NCI-H146 treated with DMSO at 0.1 percent for 48 hours (cell line): ENCODE measurements at regions not wholly inside any gene's neighbourhood (a gene's known extent, or its start where the extent isn't known, plus 50 kb on each side); places are given as distances from the start of the nearest gene placed in this dataset.
"Not testable (repeated sequence)": the region's sequence is repeated elsewhere in the genome, so short reads cannot be mapped to it uniquely, and the experiment has no call there.

ENCODE experiments used
- DNase-seq: peaks from one replicate; lab custom pipeline; 2025; ENCODE audit not compliant: unreplicated experiment; lab: John Stamatoyannopoulos, UW

DNA sequence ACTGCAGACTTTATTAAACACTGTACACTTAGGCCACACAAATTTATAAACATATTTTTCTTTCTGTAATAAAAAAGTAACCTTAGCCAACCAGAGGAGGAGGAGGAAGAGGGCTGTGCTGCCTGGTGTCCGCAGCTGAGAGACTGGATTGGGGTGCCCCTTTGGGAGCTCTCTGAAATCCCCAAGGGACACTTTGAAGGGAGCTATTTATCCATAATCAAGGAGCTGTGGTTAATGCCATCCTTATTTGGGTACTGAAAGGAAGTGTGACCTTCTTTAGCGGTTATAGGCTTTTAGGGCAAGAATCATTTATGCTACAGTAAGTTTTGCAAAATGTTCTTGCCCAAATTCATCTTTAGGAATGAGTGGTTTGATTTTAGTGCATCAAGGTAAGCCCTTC lies 125.8 kb downstream of the RASSF10 start:
- DNase-seq = no peak

DNA sequence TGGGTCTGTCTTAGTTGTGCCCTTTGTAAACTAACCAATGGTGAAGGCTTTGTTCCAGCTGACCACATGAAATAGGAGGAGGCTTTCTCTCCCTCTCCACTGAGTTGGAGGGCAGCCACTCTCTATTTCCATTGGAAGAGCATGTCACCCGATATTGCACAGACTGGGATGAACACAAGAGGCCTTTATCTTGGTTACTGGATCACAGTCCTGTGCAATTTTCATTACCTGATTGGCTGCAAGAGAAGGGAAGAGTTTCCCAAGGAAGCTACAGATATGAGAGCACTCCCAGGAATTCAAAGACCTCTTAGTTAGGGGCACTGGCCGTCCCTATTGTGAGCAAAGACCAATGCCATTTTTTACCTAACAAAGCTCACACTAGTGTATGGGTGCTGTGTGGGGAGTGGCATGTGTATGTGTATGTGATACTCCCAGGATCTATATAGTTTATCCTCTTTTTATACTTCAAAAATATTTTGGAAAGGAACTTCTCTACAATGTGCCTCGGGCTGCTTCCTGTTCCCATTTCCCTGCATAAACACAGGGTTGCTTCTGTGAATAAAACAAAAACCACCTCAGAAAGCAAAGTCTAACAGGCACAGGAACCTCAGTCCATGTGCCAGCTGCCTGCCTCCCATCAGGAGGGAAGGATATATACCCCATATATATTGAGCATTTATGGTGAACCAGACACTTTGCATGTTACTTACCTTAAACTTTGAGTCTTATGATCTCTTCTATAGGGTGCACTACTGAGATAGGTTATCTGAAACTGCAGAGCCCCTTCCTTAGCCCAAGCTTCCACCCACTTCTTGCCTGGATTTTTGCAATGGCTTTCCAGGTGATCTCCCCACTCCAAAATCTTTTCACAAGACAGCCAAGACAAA lies 126.5 kb downstream of the RASSF10 start:
- DNase-seq = peak; percentile 43

DNA sequence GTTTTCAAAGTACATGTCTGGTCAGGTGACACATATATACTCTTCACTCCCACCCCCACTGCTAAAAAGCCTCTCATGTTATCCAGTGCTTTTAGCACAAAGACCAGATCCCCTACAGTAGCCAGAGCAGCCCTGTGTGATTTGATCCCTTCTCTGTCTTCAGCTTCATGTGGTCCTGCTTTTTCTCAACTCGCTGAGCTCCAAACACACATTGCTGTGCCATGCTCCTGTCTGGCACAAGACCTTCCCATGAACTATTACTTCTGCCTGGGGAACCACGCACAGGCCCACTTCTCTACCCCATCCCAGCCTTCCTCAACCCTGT lies 127.1 kb downstream of the RASSF10 start:
- no peak for DNase-seq

DNA sequence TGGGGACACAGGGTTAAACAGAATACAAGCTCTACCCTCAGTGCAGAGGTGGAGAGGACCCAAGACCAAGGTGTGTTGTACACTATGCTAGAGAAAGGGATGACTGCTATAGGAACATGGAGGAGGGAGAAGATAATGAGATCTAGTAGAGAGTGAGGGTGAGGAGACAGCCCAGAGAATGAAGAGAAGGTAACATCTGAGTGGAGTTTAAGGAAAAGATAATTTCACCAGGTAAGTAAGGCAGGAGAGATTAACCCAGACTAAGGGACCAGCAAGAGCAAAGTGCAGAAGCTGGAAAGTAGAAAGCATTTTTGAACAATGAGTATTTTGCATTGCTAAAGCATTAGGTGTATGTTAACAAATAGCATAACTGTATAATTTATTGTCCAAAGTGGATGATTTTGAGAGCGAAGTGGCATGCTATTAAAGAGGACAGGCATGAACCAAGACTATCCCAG lies 128.8 kb downstream of the RASSF10 start:
- no peak for DNase-seq

DNA sequence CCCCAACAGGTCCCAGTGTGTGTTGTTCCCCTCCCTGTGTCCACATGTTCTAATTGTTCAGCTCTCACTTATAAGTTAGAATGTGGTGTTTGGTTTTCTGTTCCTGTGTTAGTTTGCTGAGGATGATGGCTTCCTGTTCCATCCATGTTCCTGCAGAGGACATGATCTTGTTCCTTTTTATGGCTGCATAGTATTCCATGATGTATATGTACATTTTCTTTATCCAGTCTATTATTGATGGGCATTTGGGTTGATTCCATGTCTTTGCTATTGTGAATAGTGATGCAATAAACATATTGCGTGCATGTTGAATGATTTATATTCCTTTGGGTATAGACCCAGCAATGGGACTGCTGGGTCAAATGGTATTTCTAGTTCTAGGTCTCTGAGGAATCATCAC lies 130.0 kb downstream of the RASSF10 start:
- DNase-seq = not testable (repeated sequence)

DNA sequence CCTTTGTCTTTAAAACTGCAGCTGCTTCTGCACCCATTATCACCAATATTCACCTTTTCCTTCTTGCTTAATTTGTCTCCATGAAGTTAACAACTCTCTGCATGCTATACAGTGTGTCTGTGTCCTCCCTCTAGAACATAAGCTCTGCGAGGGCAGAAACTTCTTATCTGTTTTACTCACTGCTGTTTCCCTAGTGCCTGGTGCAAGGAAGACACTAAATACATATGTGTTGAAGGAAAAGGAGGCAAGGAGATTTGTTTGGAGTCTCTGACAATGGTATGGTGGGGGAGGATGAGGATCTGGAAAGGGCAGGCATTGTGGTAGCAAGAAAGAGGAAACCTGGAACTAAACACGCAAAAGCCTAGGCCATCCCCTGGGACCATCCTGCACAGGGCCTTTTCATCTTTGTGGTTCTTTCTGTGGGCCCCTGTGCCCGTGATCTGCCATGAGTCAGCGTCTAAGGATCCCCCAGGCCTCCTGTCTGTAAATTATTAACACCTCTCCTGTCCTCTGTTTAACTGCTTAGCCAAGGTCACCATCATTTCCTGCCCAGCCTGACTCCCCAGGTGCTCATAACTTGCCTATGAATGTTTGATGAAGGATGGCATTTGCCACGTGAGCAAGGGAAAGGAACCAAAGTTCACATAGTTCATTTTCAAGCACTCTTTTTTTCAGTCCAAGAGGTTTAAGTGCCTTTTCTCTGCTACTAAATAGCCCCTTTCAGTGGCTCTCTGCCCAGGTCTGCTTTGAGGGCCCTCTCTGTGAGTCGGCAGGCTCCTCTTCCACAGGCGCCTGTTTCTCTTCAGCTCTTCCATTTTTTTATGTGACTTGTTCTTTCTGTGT lies 131.1 kb downstream of the RASSF10 start:
- no peak for DNase-seq

DNA sequence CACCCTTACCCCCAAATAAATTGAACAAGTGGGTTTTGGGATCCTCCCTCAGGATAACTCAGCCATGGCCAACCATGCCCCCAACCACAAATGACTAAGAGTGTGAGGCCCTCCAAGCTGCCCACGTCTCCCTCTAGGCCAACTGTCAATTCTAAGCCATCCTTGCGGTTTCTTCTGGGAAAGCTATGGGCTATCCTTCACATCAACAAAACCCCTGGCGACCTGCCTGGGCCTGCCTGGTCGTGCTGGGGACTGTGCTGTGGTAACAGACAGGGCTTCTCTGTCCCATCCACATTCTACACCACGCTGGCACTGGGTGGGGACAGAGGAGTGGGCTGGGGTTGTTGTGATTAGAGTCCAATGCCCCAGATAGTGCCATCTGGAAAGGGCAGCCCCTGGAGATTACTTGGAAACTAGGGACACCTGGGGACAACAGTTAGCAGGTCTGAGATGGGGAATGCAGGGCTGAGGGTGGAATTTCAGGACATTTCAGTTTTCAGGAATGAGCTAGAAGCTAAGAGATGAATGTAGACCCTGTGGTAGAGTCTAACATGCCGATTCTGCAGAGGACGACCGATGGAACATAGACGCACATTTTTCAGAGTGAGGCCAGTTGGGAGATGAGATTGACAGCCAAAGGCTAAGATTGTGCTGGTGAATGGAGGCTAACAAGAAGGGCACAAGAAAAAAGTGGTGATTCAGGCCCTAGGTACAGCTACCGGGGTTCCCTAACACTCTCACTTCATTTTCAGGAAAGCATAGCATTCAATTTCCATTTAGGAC lies 131.9 kb downstream of the RASSF10 start:
- DNase-seq = no peak

DNA sequence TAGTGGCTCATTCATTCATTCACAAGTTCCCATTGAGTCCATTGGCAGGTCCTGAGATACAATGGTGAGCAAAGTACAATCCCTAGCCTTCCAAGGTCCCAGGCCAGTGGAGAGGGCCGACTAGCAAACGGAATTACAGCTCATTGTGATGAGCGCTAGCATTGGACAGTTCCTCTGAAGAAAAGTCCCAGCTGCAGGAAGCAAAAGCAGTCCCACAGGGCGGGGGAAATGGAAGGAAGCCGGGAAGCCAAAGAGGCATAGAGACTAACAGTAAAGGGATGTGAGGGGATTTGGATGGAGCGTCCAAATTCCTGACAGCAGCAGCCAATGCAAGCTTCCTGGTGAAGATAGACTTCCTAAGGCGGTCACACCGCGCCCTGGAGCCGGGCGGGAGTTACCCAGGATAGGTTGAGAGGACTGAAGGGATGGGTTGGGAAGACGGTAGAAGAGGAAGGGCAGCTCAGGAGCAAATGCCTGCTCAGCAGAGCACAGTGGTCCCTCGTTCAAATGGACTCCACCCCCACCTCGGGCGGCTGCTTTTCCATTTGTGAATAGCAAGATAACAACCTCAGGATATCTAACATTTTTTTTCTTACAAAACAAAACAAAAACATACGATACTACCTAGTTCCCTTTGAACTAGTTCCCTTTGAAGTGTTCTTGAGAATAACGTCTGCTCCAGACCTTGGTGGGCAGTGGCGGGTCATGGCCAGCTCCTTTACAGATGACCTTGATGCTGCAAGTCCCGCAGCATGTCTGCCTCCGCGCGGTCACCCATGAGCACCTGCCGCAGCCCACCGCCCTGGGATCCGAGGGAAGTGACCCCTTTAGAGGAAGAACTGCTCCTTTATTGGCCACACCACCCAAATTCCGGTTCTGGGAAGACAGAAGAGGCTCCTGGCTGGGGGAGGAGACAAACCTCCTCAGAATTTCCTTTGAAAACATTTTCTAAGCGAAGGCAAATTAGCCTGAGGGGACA lies 132.9 kb downstream of the RASSF10 start:
- DNase-seq = no peak

DNA sequence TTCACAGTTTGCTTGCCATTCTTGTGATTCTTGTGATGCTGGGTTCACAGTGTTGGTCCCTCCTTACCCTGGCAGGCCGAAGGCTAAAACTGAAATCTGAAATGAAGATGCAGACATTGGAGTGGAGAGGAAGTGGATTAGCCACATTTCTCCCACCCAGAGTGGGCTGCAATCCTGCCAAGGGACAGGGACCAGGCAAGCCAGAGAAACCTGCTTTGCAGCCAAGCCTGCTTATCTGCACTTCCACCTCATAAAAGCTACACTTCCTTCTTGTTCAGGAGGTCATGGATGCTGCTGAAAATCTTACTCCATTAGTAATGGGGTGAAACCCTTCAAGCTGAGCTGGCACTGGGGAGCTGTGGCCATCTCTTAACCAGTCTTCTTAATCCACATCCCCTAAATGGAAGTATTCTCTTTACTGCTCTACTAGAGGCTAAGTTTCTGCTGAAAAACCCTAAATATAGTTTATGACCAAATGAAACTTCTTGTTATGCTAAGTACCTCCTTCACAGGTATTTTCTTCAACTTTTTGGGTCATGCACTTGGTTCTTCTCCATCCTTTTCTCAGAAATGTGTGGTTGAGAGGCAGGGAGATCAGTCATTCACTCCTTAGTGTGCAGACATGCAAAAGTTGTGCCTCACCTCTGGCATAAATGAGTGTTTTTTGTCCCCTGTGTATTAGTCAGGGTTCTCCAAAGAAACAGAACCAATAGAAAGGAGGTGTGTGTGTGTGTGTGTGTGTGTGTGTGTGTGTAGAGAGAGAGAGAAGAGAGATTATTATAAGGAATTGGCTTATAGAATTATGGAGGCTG lies 133.9 kb upstream of the BMAL1 start:
- DNase-seq = no peak

DNA sequence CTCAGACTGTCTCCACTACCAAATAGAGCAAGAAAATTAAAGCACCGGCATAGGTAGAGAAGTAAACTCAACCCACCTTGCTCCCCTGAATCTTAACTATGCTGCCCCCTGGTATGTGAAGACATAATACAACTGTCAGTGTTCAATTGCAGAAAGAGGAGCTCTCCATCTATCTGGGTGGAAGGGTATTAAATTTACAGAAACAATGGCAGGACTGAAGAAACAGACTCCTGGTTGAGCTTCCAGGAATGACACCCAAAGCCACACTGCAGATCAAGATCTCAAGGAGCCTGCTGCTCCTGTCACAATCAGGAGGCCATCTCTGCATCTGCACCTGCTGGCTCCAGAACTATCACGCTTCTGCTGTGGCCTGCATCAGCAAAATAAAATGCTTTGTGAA lies 132.1 kb upstream of the BMAL1 start:
- no peak for DNase-seq

DNA sequence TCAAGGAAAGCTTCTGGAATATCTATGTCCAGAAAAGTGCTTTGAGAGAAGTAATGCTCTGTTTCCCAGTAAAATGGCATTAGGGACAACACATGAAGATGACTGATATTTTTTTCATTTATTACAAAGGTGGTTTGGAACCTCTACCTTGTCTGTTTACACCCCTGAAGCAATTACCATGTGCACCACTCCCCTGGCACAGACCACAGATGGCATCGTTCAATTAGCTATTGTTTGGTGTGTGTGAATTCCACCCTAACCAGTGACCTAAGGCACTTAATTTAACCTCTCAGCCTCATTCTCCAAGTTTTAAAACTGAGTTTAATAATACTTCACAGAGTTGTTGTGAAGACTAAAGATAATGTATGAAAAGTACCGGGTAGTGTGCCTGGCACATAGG lies 127.6 kb upstream of the BMAL1 start:
- DNase-seq = no peak

DNA sequence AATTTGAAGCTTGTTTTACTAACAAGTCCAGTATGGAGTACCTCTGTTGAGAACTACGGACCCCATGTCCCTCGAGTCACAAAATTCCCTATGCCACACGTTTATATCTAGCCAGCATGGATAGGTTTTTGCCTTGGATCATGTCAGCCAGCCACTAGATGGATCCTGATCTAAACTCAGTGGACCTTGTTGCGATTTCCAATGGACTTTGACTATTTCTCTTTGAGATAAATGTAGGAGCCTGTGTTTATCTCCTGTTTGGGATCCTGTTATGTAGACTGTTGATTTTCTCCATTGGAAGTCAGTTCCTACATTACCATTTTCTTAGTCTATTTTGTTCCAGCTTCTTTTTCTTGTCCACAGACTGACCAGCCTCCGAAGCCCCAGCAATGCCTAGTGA lies 127.1 kb upstream of the BMAL1 start:
- no peak for DNase-seq

DNA sequence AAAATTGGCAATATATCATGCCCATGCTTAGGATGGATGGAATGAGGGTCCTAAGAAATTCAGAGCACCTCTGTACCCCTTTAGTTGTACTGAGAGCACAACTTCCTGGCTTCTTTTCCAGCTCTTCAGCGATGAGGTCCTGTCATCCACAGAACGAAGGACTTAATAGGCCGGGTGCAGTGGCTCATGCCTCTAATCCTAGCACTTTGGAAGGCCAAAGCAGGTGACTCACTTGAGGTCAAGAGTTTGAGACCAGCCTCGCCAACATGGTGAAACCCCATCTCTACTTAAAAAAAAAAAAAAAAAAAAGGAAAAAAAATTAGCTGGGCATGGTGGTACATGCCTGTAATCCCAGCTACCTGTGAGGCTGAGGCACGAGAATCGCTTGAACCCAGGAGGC lies 125.3 kb upstream of the BMAL1 start:
- no peak for DNase-seq

DNA sequence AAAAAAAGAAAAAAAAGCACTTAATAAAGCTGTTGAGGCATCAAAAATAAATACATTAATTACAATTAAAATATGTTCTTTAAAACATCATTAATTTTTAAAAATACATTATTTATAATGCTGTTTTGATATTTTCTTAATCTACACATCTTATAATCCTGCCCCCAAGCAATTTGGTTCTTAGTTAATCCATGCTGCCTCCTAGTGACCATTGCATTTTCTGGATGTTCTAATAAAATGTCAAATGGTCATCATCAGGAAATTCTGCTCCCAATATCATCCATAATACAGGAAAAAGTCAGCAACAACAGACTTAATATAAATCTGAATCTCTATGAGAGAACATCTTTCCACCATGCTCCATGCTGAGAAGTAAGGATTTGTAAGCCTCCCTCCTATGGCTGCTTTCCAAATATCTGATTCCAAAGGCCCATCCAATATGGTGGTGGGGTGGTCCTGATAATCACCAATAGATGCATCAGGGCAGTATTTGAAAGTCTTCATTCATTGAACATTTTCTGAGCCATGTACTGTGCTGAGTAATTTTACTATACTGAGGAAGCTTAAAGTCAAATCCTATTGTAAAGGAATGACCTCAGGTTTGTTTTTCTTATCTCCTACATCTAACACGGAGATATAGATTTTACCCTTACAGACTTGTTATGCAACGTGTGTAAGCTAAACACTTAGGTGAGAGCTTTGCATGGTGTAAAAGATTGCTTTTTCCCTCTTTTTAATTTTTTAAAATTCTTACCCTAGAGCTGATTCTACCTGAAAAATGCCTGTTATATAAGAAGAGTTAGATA lies 124.7 kb upstream of the BMAL1 start:
- DNase-seq = peak; percentile 14

DNA sequence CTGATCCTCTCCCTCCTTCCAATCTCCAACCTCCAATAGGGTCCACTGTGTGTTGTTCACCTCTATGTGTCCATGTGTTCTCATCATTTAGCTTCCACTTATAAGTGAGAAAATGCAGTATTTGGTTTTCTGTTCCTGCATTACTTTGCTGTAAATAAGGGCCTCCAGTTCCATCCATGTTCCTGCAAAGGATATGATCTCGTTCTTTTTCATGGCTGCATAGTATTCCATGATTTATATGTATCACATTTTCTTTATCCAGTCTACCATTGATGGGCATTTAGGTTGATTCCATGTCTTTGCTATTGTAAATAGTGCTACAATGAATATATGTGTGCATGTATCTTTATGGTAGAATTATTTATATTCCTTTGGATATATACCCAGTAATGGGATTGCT lies 123.2 kb upstream of the BMAL1 start:
- not testable (repeated sequence) for DNase-seq

DNA sequence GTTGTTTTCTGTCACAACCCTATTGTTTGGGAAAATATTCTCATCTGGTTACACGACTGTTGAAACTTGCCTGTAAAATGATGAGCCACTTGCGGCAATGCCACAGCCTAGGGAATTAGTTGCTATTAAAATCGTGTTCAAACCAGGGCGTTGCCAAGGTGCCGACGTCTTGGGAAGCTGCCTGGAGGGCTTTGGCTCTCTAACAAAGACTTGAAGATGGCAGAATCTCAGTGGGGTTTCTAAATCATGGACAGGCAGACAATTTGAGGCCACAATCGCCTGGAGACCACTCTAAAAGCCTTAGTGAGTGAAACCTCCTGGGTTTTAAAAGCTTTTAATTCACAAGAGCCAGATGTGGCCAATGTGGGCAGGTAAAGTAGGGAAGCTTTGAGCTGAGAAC lies 117.2 kb upstream of the BMAL1 start:
- no peak for DNase-seq

DNA sequence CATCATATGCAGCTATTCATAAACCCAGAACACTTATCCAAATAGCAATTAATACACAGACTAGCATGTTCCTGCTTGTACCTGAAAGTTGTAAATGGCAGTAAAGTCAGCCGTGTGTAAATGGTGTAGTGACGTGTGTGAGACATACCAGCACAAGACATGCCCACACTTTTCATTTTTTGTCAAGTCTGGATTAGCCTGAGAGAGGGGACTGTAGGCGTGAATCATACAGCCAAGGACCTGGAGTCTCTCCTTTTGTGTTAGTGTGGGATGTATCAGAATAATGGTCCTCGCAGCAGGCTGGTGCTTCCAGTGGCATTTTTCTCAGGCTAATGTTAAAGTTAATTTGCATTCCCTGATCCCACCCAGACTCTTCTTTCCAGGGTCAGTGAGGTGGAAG lies 116.8 kb upstream of the BMAL1 start:
- DNase-seq = no peak

DNA sequence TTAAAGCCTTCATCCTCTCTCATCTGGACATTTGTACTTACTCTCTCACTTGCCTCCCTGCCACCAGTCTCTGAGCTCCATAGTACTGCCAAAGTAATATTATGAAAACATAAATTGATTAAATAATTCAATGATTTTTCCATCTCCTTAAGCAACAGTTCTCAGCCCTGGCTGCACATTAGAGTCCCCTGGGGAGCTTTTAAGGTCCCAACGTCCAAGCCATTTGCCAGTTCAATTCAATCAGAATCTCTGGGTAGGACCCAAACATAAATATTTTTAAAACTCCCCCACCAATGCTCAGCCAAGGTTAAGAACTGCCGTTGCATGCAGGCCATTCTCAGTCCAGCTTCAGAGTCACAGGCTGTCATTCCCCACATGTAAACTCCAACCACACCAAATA lies 114.4 kb upstream of the BMAL1 start:
- DNase-seq = no peak

DNA sequence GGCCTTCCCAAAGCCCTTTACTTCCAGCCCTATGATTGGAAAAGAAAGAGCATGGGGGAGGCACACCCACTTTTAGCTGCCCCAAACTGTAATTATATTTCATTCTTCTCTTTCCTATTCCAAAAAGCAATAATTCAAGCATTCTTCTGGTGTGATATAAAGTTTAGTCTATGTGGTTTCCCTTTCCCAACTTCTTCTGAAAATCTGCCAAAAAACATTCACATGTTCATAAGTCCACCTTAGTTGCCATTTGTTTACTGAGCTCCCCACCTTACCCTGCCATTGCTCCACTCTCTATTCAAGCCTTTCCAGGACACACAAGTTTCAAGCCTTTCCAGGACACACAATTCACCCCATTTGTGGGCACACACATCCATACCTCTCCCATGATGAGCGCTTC lies 111.6 kb upstream of the BMAL1 start:
- no peak for DNase-seq
